ENCODE measurements at regions not wholly inside any gene's neighbourhood (a gene's known extent, or its start where the extent isn't known, plus 50 kb on each side); places are given as distances from the start of the nearest gene placed in this dataset.

DNA sequence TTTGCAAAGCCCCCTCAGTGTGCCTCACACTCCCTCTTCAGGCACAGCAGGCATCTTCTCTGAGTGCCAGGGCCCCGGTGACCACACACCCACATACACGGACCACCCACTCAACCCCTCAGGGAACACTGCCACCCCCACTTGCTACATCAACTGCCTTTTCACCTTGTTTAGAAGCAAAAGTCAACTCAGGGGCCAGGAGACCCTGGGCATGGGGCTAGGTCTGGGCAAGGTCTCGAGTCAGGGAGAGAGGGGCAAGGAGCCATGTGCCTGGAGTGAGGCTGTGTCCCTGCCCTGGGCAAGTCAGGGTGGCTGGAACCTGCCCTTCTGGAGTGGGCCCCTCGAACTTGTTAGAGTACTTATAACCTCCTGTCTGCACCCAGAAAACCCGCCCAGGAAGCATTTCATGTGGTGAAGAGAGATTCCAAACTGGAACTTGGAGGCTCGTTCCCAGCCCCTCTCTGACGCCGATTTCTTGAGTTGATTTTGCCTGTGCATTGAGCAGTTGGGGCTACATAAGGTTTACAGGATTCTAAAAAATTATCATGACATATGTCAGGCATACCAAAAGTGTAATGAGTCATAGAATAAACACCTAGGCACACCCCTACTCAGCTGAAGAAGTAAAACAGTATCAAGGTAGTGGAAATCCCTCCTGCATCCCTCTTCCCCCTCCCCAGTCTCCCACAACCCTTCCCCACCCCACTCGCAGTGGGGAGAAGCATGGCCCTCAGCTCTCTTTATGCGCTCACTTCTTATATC is 74.3 kb downstream of the MYEOV start:
- H3K4me3 ChIP-seq (ENCODE audit: insufficient read depth, low read length): no peak overlapping the region
- no peaks in the 10 kb centered on the region for H3K79me2 ChIP-seq (ENCODE audit: insufficient read depth, low read length)
- H3K27ac ChIP-seq (ENCODE audit: low read depth, low read length): no peak overlapping the region
- TF ChIP-seq, protein P1, sequence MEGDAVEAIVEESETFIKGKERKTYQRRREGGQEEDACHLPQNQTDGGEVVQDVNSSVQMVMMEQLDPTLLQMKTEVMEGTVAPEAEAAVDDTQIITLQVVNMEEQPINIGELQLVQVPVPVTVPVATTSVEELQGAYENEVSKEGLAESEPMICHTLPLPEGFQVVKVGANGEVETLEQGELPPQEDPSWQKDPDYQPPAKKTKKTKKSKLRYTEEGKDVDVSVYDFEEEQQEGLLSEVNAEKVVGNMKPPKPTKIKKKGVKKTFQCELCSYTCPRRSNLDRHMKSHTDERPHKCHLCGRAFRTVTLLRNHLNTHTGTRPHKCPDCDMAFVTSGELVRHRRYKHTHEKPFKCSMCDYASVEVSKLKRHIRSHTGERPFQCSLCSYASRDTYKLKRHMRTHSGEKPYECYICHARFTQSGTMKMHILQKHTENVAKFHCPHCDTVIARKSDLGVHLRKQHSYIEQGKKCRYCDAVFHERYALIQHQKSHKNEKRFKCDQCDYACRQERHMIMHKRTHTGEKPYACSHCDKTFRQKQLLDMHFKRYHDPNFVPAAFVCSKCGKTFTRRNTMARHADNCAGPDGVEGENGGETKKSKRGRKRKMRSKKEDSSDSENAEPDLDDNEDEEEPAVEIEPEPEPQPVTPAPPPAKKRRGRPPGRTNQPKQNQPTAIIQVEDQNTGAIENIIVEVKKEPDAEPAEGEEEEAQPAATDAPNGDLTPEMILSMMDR (IDR thresholded peaks at IDR 0.05; ENCODE audit: extremely low read depth, low read depth, low read length): no peak
- H3K9me3 ChIP-seq (ENCODE audit: low read depth, low read length): no peaks in the 10 kb centered on the region
- H3K27me3 ChIP-seq (ENCODE audit: insufficient read depth, low read length): no peaks in the 10 kb centered on the region
- H3K4me1 ChIP-seq (ENCODE audit: insufficient read depth, low read length): peaks cover 8% of the 10 kb centered on the region
- H2AFZ ChIP-seq (ENCODE audit: low read length): no peak overlapping the region
- H3K36me3 ChIP-seq (ENCODE audit: insufficient read depth, low read length): no peaks in the 10 kb centered on the region
- DNase-seq (ENCODE audit: insufficient read length, low spot score, missing footprints): peak; percentile 64
- no peaks in the 10 kb centered on the region for H4K20me1 ChIP-seq (ENCODE audit: insufficient read depth, low read length)
- H3K4me2 ChIP-seq (ENCODE audit: insufficient read depth, low read length): no peak overlapping the region

DNA sequence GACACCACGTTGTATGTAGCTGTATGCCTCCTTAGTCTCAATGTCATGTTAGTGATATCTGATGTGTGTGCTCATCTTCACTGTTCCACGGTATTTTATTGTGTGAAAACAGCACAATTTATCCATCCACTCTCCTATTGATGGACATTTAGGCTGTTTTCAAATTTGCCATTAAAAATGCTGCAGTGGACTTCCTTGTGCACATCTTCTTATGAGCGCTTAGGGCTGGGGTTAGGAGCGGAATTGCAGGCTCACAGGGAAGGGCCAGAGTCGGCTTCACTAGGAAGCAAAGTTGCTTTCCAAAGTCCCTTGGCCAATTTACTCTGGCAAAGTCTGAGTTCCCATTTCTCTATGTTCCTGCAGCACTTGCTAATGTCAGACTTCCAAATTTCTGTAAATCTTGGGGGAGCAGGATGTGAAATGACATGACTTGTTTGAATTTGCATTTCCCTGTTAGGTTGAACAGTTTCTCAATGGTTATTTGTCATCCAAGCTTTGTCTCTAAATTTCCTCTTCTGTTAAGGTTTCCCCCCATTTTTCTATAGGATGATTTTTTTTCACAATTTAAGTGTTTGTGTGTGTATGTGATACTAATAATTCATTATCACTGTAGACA is 75.4 kb downstream of the MYEOV start:
- H4K20me1 ChIP-seq (ENCODE audit: insufficient read depth, low read length): no peaks in the 10 kb centered on the region
- H2AFZ ChIP-seq (ENCODE audit: low read length): no peak overlapping the region
- H3K36me3 ChIP-seq (ENCODE audit: insufficient read depth, low read length): no peaks in the 10 kb centered on the region
- no peaks in the 10 kb centered on the region for H3K27me3 ChIP-seq (ENCODE audit: insufficient read depth, low read length)
- DNase-seq (ENCODE audit: insufficient read length, low spot score, missing footprints): no peak
- H3K79me2 ChIP-seq (ENCODE audit: insufficient read depth, low read length): no peaks in the 10 kb centered on the region
- no peak overlapping the region for H3K4me3 ChIP-seq (ENCODE audit: insufficient read depth, low read length)
- H3K4me2 ChIP-seq (ENCODE audit: insufficient read depth, low read length): no peak overlapping the region
- TF ChIP-seq, protein P1 (IDR thresholded peaks at IDR 0.05; ENCODE audit: extremely low read depth, low read depth, low read length): no peak
- no peak overlapping the region for H3K27ac ChIP-seq (ENCODE audit: low read depth, low read length)
- peaks cover 8% of the 10 kb centered on the region for H3K4me1 ChIP-seq (ENCODE audit: insufficient read depth, low read length)
- H3K9me3 ChIP-seq (ENCODE audit: low read depth, low read length): no peaks in the 10 kb centered on the region

DNA sequence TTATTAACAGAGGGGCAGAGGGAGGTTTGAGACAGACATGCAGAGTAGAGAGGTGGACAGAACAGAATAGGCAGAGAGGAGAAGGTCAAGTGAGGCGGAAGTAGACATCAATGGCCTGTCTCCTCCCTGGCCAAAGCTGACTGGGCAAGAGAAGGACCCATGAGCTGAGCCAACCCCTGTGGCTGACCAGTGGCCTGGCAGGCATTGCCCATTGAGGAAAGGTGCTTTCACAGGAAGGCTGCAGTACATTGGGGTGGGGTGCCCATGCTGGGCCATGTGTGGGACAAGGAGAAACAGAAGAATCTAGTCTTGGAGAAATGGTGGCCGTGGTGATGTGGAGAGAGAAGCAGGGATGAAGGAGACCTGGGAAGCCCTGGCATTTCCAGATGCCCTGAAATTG is 76.0 kb downstream of the MYEOV start:
- no peaks in the 10 kb centered on the region for H3K79me2 ChIP-seq (ENCODE audit: insufficient read depth, low read length)
- H3K9me3 ChIP-seq (ENCODE audit: low read depth, low read length): no peaks in the 10 kb centered on the region
- no peak overlapping the region for H2AFZ ChIP-seq (ENCODE audit: low read length)
- no peaks in the 10 kb centered on the region for H3K27me3 ChIP-seq (ENCODE audit: insufficient read depth, low read length)
- H3K4me2 ChIP-seq (ENCODE audit: insufficient read depth, low read length): no peak overlapping the region
- H3K36me3 ChIP-seq (ENCODE audit: insufficient read depth, low read length): no peaks in the 10 kb centered on the region
- TF ChIP-seq, protein P1 (IDR thresholded peaks at IDR 0.05; ENCODE audit: extremely low read depth, low read depth, low read length): no peak
- no peaks in the 10 kb centered on the region for H4K20me1 ChIP-seq (ENCODE audit: insufficient read depth, low read length)
- DNase-seq (ENCODE audit: insufficient read length, low spot score, missing footprints): no peak
- no peak overlapping the region for H3K4me3 ChIP-seq (ENCODE audit: insufficient read depth, low read length)
- H3K27ac ChIP-seq (ENCODE audit: low read depth, low read length): no peak overlapping the region
- peaks cover 8% of the 10 kb centered on the region for H3K4me1 ChIP-seq (ENCODE audit: insufficient read depth, low read length)

DNA sequence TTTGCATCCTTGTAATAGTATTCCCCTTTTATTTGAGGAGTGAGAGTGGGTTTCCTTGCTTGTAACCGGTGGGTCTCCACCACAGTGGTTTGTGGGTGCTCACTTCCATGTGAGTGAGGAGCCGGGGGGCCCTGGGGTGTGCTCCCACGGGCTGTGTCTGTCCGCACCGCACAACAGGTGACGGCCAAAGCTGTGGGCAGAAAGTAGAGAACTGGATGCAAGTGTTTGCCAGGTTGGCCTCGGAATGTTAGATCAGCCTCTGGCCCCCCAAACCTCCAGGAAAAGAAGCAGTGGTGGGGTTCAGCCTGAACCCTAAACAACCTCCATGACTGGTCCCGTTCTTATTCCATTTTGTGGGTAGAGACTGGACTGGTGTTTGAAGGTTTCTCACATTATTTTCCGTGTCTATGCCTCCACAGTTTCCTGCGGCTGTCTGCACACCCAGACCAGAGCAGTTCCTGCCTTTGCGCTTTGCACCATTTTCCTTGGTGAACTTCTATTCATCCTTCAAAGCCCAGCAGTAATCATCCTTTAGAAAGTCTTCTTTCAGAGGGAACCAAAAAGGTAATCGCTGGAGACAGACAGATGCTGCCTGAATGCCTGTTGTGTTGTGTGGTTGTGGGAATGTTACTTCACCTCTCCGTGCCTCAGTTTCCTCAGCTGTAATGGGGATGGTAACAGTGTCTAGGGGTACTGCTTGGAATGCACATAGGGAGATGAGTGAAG is 77.2 kb downstream of the MYEOV start:
- Histone ChIP-seq H3K27ac (ENCODE audit: low read depth, low read length) (no peak overlapping the region), H2AFZ (ENCODE audit: low read length) (no peak overlapping the region), H3K4me1 (ENCODE audit: insufficient read depth, low read length) (peaks cover 8% of the 10 kb centered on the region), H3K36me3 (ENCODE audit: insufficient read depth, low read length) (no peaks in the 10 kb centered on the region), H3K79me2 (ENCODE audit: insufficient read depth, low read length) (no peaks in the 10 kb centered on the region), H3K9me3 (ENCODE audit: low read depth, low read length) (no peaks in the 10 kb centered on the region), H3K4me3 (ENCODE audit: insufficient read depth, low read length) (no peak overlapping the region), H3K27me3 (ENCODE audit: insufficient read depth, low read length) (no peaks in the 10 kb centered on the region), H4K20me1 (ENCODE audit: insufficient read depth, low read length) (no peaks in the 10 kb centered on the region), H3K4me2 (ENCODE audit: insufficient read depth, low read length) (no peak overlapping the region)
- TF ChIP-seq, protein P1 (IDR thresholded peaks at IDR 0.05; ENCODE audit: extremely low read depth, low read depth, low read length): no peak
- no peak for DNase-seq (ENCODE audit: insufficient read length, low spot score, missing footprints)
